MCF 10A (cell line): ENCODE measurements at regions not wholly inside any gene's neighbourhood (a gene's known extent, or its start where the extent isn't known, plus 50 kb on each side); places are given as distances from the start of the nearest gene placed in this dataset.
"Not testable (repeated sequence)": the region's sequence is repeated elsewhere in the genome, so short reads cannot be mapped to it uniquely, and the experiment has no call there.

Experiments
- BruUV-seq: library from RNA; stranded (reverse); fragments of 400-500 nt; replicated peaks from 2 replicates; lab custom pipeline; 2021; lab: Mats Ljungman, UMichigan
- CTCF ChIA-PET: fragments of 300-600 bp; sonication (Branson Sonifier 250); formaldehyde crosslinking; extraction: SDS; loops from one replicate; lab custom pipeline; 2021; ENCODE audit warnings: antibody characterized with exemption, inconsistent platforms; lab: Yijun Ruan, JAX
- POLR2A ChIA-PET: fragments of 300-600, 350-650 bp; sonication (Branson Sonifier 250); formaldehyde crosslinking; extraction: SDS; loops from one replicate; lab custom pipeline; 2020; ENCODE audit warnings: antibody characterized with exemption, inconsistent platforms; lab: Yijun Ruan, JAX
- DNase-seq: peaks from one replicate; pipeline ENCODE4 v3.0.0-alpha.2; 2018; ENCODE audit not compliant: unreplicated experiment
- H3K27ac Mint-ChIP-seq: one replicate; pipeline ENCODE4 v1.8.0; 2022; ENCODE audit warnings: mild to moderate bottlenecking, low read depth, mixed read lengths; ENCODE audit not compliant: unreplicated experiment
- H3K27me3 Mint-ChIP-seq: one replicate; pipeline ENCODE4 v1.8.0; 2022; ENCODE audit warnings: mixed read lengths; ENCODE audit not compliant: insufficient read depth, unreplicated experiment
- H3K36me3 Mint-ChIP-seq: one replicate; pipeline ENCODE4 v1.8.0; 2022; ENCODE audit warnings: mild to moderate bottlenecking, moderate library complexity, mixed read lengths; ENCODE audit not compliant: insufficient read depth, unreplicated experiment
- H3K4me1 Mint-ChIP-seq: one replicate; pipeline ENCODE4 v1.8.0; 2022; ENCODE audit warnings: mixed read lengths; ENCODE audit not compliant: insufficient read depth, unreplicated experiment
- H3K4me3 Mint-ChIP-seq: one replicate; pipeline ENCODE4 v1.8.0; 2022; ENCODE audit warnings: mild to moderate bottlenecking, moderate library complexity, mixed read lengths; ENCODE audit not compliant: unreplicated experiment
- H3K9me3 Mint-ChIP-seq: one replicate; pipeline ENCODE4 v1.8.0; 2022; ENCODE audit warnings: mixed read lengths; ENCODE audit not compliant: unreplicated experiment
- CTCF ChIP-seq: fragments of 200-600 bp; IDR thresholded peaks from one replicate; pipeline ENCODE4 v1.8.0; 2022; ENCODE audit warnings: antibody characterized with exemption, mild to moderate bottlenecking; ENCODE audit not compliant: unreplicated experiment
- intact Hi-C: fragments of 100-400 bp; cut with micrococcal nuclease; formaldehyde crosslinking; loops from 2 replicates; pipeline ENCODE4 v1.14.1; 2022

DNA sequence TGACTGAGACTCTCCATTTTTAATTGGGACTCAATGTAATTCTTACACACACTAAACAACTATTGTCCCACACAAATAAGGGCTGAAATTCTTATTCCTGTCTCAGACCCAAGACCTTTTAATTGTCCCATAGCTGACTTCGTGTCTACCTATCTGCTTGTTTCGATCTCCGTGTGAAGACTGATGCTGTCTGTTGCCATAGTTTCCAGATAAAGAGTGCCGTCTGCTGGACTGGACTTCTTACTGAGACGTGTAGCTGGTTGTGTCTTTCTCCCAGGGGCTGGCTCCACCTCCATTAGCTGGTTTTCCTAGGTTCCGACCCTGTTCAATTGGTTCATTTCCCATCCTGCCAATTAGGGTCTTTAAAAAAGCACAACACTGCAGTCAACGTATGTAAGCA, 235.3 kb upstream of the PLXNA2 start:
- Mint-ChIP-seq H3K9me3 (no peaks in the 10 kb centered on the region), H3K36me3 (no peaks in the 10 kb centered on the region), H3K27ac (no peak overlapping the region), H3K4me3 (no peak overlapping the region), H3K27me3 (no peaks in the 10 kb centered on the region), H3K4me1 (peaks cover 7% of the 10 kb centered on the region)
- POLR2A ChIA-PET = no interaction called here
- no peak for TF ChIP-seq CTCF
- intact Hi-C loops = no loop called here
- BruUV-seq = no TSS peak
- no peak for DNase-seq
- CTCF ChIA-PET = interaction anchor here (0.6 to 1.4 kb wide), 2 partner anchors 15 to 682 kb away, joined by 3 to 4 read pairs; no protein-coding TSS in a partner anchor

- no TSS peak for BruUV-seq
- intact Hi-C loops = no loop called here
- ChIA-PET CTCF (interaction anchor here (1.5 kb wide), 1 partner anchor 18 kb away, joined by 6 read pairs; no protein-coding TSS in a partner anchor), POLR2A (interaction anchor here (0.7 kb wide), 2 partner anchors 8 to 139 kb away, joined by 3 to 4 read pairs; no protein-coding TSS in a partner anchor)
- Mint-ChIP-seq H3K27me3 (no peaks in the 10 kb centered on the region), H3K9me3 (no peaks in the 10 kb centered on the region), H3K36me3 (no peaks in the 10 kb centered on the region), H3K4me1 (no peaks in the 10 kb centered on the region), H3K27ac (no peak overlapping the region), H3K4me3 (no peak overlapping the region)
- no peak for TF ChIP-seq CTCF
- no peak for DNase-seq
Measured at GRCh38 chr1:208485512-208485911, 241.3 kb upstream of the PLXNA2 start.

DNA sequence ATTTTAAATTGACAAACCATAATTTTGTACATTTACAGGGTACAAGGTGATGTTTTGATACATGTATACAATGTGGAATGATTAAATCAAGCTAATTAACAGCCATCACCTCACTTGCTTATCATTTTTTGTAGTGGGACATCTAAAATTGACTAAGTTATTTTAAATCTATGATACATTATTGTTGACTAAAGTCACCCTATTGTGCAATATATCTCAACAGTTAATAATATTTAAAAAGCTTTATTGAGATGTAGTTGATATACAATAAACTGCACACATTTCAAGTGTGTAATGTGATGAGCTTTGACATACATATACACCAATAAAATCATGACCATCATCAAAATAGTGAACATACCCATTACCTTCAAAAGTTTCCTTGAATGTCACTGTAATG, 242.5 kb upstream of the PLXNA2 start:
- no peak overlapping the region for H3K27ac Mint-ChIP-seq

DNA sequence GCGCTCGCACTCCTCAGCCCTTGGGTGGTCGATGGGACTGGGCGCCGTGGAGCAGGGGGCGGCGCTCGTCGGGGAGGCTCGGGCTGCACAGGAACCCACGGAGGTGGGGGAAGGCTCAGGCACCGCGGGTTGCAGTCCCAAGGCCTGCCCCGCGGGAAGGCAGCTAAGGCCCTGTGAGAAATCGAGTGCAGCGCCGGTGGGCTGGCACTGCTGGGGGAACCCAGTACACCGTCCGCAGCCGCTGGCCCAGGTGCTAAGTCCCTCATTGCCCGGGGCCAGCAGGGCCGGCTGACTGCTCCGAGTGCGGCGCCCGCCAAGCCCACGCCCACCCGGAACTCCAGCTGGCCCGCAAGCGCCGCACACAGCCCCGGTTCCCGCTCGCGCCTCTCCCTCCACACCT, 244.2 kb upstream of the PLXNA2 start:
- BruUV-seq, CTCF ChIA-PET, H3K4me1 Mint-ChIP-seq, DNase-seq, intact Hi-C loops, H3K27ac Mint-ChIP-seq, H3K36me3 Mint-ChIP-seq, H3K4me3 Mint-ChIP-seq, H3K27me3 Mint-ChIP-seq, H3K9me3 Mint-ChIP-seq: not testable (repeated sequence)
- POLR2A ChIA-PET = interaction anchor here (0.7 kb wide), 1 partner anchor 187 kb away, joined by 3 read pairs; no protein-coding TSS in a partner anchor

More for the DNA sequence above, 242.5 kb upstream of the PLXNA2 start:
- BruUV-seq = no TSS peak
- intact Hi-C loops = no loop called here
- POLR2A ChIA-PET = interaction anchor here (1.1 kb wide), 1 partner anchor 15 kb away, joined by 3 read pairs; no protein-coding TSS in a partner anchor
- Mint-ChIP-seq H3K4me3 (no peak overlapping the region), H3K9me3 (no peaks in the 10 kb centered on the region), H3K27me3 (no peaks in the 10 kb centered on the region), H3K36me3 (no peaks in the 10 kb centered on the region), H3K4me1 (no peaks in the 10 kb centered on the region)
- CTCF ChIA-PET = interaction anchor here (0.6 kb wide), 1 partner anchor 1903 kb away, joined by 4 read pairs; no protein-coding TSS in a partner anchor
- no peak for TF ChIP-seq CTCF
- DNase-seq = no peak
